ENCODE measurements at regions not wholly inside any gene's neighbourhood (a gene's known extent, or its start where the extent isn't known, plus 50 kb on each side); places are given as distances from the start of the nearest gene placed in this dataset.

GRCh38 chr6:113388996-113389395 lies 468.1 kb upstream of the MARCKS start:
- no peaks in the 10 kb centered on the region for H3K36me3 ChIP-seq (ENCODE audit: control insufficient read depth in 2 of 2, insufficient read depth in 2 of 2, low read length in 1 of 2)
- H3K27me3 ChIP-seq (ENCODE audit: control insufficient read depth in 2 of 2, insufficient read depth in 1 of 2, low read length in 1 of 2) = no peaks in the 10 kb centered on the region
- WGBS = 90% methylated on average over 2 of the region's 2 CpGs
- DNase-seq (ENCODE audit: low read depth in 6 of 9, low spot score in 9 of 9) = no peak
- no peaks in the 10 kb centered on the region for H3K9me3 ChIP-seq (ENCODE audit: control insufficient read depth in 2 of 2, insufficient read depth in 1 of 2, low read length in 1 of 2)
- H3K4me1 ChIP-seq (ENCODE audit: control insufficient read depth in 2 of 2, insufficient read depth in 2 of 2, low read length in 2 of 2) = no peaks in the 10 kb centered on the region
- no peak overlapping the region for H3K4me3 ChIP-seq (ENCODE audit: low read length in 2 of 2)
- H3K27ac ChIP-seq (ENCODE audit: low read depth in 1 of 2, low read length in 1 of 2) = no peak overlapping the region

GRCh38 chr6:113392551-113393055 lies 464.5 kb upstream of the MARCKS start:
- no peak overlapping the region for H3K4me3 ChIP-seq (ENCODE audit: low read length in 2 of 2)
- WGBS = 98% methylated on average over 3 of the region's 3 CpGs

GRCh38 chr6:113394216-113394615 lies 462.9 kb upstream of the MARCKS start:
- H3K27ac ChIP-seq (ENCODE audit: low read depth in 1 of 2, low read length in 1 of 2) = no peak overlapping the region
- WGBS = 93% methylated on average over 4 of the region's 4 CpGs
- no peaks in the 10 kb centered on the region for H3K9me3 ChIP-seq (ENCODE audit: control insufficient read depth in 2 of 2, insufficient read depth in 1 of 2, low read length in 1 of 2)
- no peaks in the 10 kb centered on the region for H3K4me1 ChIP-seq (ENCODE audit: control insufficient read depth in 2 of 2, insufficient read depth in 2 of 2, low read length in 2 of 2)
- H3K4me3 ChIP-seq (ENCODE audit: low read length in 2 of 2) = no peak overlapping the region
- no peak for DNase-seq (ENCODE audit: low read depth in 6 of 9, low spot score in 9 of 9)
- no peaks in the 10 kb centered on the region for H3K36me3 ChIP-seq (ENCODE audit: control insufficient read depth in 2 of 2, insufficient read depth in 2 of 2, low read length in 1 of 2)
- H3K27me3 ChIP-seq (ENCODE audit: control insufficient read depth in 2 of 2, insufficient read depth in 1 of 2, low read length in 1 of 2) = no peaks in the 10 kb centered on the region

More at GRCh38 chr6:113392551-113393055, 464.5 kb upstream of the MARCKS start:
- no peak for DNase-seq (ENCODE audit: low read depth in 6 of 9, low spot score in 9 of 9)
- Histone ChIP-seq H3K27me3 (ENCODE audit: control insufficient read depth in 2 of 2, insufficient read depth in 1 of 2, low read length in 1 of 2) (no peaks in the 10 kb centered on the region), H3K36me3 (ENCODE audit: control insufficient read depth in 2 of 2, insufficient read depth in 2 of 2, low read length in 1 of 2) (no peaks in the 10 kb centered on the region), H3K27ac (ENCODE audit: low read depth in 1 of 2, low read length in 1 of 2) (no peak overlapping the region), H3K4me1 (ENCODE audit: control insufficient read depth in 2 of 2, insufficient read depth in 2 of 2, low read length in 2 of 2) (no peaks in the 10 kb centered on the region), H3K9me3 (ENCODE audit: control insufficient read depth in 2 of 2, insufficient read depth in 1 of 2, low read length in 1 of 2) (no peaks in the 10 kb centered on the region)

GRCh38 chr6:113394729-113395128 lies 462.4 kb upstream of the MARCKS start:
- no peaks in the 10 kb centered on the region for H3K9me3 ChIP-seq (ENCODE audit: control insufficient read depth in 2 of 2, insufficient read depth in 1 of 2, low read length in 1 of 2)
- no peaks in the 10 kb centered on the region for H3K36me3 ChIP-seq (ENCODE audit: control insufficient read depth in 2 of 2, insufficient read depth in 2 of 2, low read length in 1 of 2)
- no peaks in the 10 kb centered on the region for H3K4me1 ChIP-seq (ENCODE audit: control insufficient read depth in 2 of 2, insufficient read depth in 2 of 2, low read length in 2 of 2)
- no peak overlapping the region for H3K4me3 ChIP-seq (ENCODE audit: low read length in 2 of 2)
- 93% methylated on average over 2 of the region's 2 CpGs for WGBS
- no peaks in the 10 kb centered on the region for H3K27me3 ChIP-seq (ENCODE audit: control insufficient read depth in 2 of 2, insufficient read depth in 1 of 2, low read length in 1 of 2)
- H3K27ac ChIP-seq (ENCODE audit: low read depth in 1 of 2, low read length in 1 of 2) = no peak overlapping the region
- DNase-seq (ENCODE audit: low read depth in 6 of 9, low spot score in 9 of 9) = no peak

- Histone ChIP-seq H3K9me3 (ENCODE audit: control insufficient read depth in 2 of 2, insufficient read depth in 1 of 2, low read length in 1 of 2) (no peaks in the 10 kb centered on the region), H3K4me1 (ENCODE audit: control insufficient read depth in 2 of 2, insufficient read depth in 2 of 2, low read length in 2 of 2) (no peaks in the 10 kb centered on the region), H3K27ac (ENCODE audit: low read depth in 1 of 2, low read length in 1 of 2) (no peak overlapping the region), H3K4me3 (ENCODE audit: low read length in 2 of 2) (no peak overlapping the region), H3K27me3 (ENCODE audit: control insufficient read depth in 2 of 2, insufficient read depth in 1 of 2, low read length in 1 of 2) (no peaks in the 10 kb centered on the region), H3K36me3 (ENCODE audit: control insufficient read depth in 2 of 2, insufficient read depth in 2 of 2, low read length in 1 of 2) (no peaks in the 10 kb centered on the region)
- DNase-seq (ENCODE audit: low read depth in 6 of 9, low spot score in 9 of 9) = no peak
- 92% methylated on average over 2 of the region's 2 CpGs for WGBS
These were observed 460.4 kb upstream of the MARCKS start for GRCh38 chr6:113396730-113397129.

- H3K4me1 ChIP-seq (ENCODE audit: control insufficient read depth in 2 of 2, insufficient read depth in 2 of 2, low read length in 2 of 2) = no peaks in the 10 kb centered on the region
- no peak for DNase-seq (ENCODE audit: low read depth in 6 of 9, low spot score in 9 of 9)
- H3K27me3 ChIP-seq (ENCODE audit: control insufficient read depth in 2 of 2, insufficient read depth in 1 of 2, low read length in 1 of 2) = no peaks in the 10 kb centered on the region
- 94% methylated on average over 3 of the region's 3 CpGs for WGBS
- no peaks in the 10 kb centered on the region for H3K36me3 ChIP-seq (ENCODE audit: control insufficient read depth in 2 of 2, insufficient read depth in 2 of 2, low read length in 1 of 2)
- H3K27ac ChIP-seq (ENCODE audit: low read depth in 1 of 2, low read length in 1 of 2) = no peak overlapping the region
- H3K4me3 ChIP-seq (ENCODE audit: low read length in 2 of 2) = no peak overlapping the region
- H3K9me3 ChIP-seq (ENCODE audit: control insufficient read depth in 2 of 2, insufficient read depth in 1 of 2, low read length in 1 of 2) = no peaks in the 10 kb centered on the region
These were observed 459.9 kb upstream of the MARCKS start for GRCh38 chr6:113397236-113397635.

GRCh38 chr6:113401231-113401630 lies 455.9 kb upstream of the MARCKS start:
- DNase-seq (ENCODE audit: low read depth in 6 of 9, low spot score in 9 of 9) = no peak
- no peaks in the 10 kb centered on the region for H3K9me3 ChIP-seq (ENCODE audit: control insufficient read depth in 2 of 2, insufficient read depth in 1 of 2, low read length in 1 of 2)
- no peak overlapping the region for H3K27ac ChIP-seq (ENCODE audit: low read depth in 1 of 2, low read length in 1 of 2)
- no peaks in the 10 kb centered on the region for H3K27me3 ChIP-seq (ENCODE audit: control insufficient read depth in 2 of 2, insufficient read depth in 1 of 2, low read length in 1 of 2)
- 83% methylated on average over 2 of the region's 2 CpGs for WGBS
- H3K36me3 ChIP-seq (ENCODE audit: control insufficient read depth in 2 of 2, insufficient read depth in 2 of 2, low read length in 1 of 2) = no peaks in the 10 kb centered on the region
- no peaks in the 10 kb centered on the region for H3K4me1 ChIP-seq (ENCODE audit: control insufficient read depth in 2 of 2, insufficient read depth in 2 of 2, low read length in 2 of 2)
- H3K4me3 ChIP-seq (ENCODE audit: low read length in 2 of 2) = no peak overlapping the region

- H3K9me3 ChIP-seq (ENCODE audit: control insufficient read depth in 2 of 2, insufficient read depth in 1 of 2, low read length in 1 of 2) = no peaks in the 10 kb centered on the region
- no peaks in the 10 kb centered on the region for H3K4me1 ChIP-seq (ENCODE audit: control insufficient read depth in 2 of 2, insufficient read depth in 2 of 2, low read length in 2 of 2)
- no peak overlapping the region for H3K4me3 ChIP-seq (ENCODE audit: low read length in 2 of 2)
- H3K27me3 ChIP-seq (ENCODE audit: control insufficient read depth in 2 of 2, insufficient read depth in 1 of 2, low read length in 1 of 2) = no peaks in the 10 kb centered on the region
- no peak for DNase-seq (ENCODE audit: low read depth in 6 of 9, low spot score in 9 of 9)
- H3K27ac ChIP-seq (ENCODE audit: low read depth in 1 of 2, low read length in 1 of 2) = no peak overlapping the region
- 93% methylated on average over 1 of the region's 1 CpG for WGBS
- no peaks in the 10 kb centered on the region for H3K36me3 ChIP-seq (ENCODE audit: control insufficient read depth in 2 of 2, insufficient read depth in 2 of 2, low read length in 1 of 2)
These were observed 454.6 kb upstream of the MARCKS start for GRCh38 chr6:113402544-113402943.

GRCh38 chr6:113403966-113404595 lies 453.1 kb upstream of the MARCKS start:
- no peak for DNase-seq (ENCODE audit: low read depth in 6 of 9, low spot score in 9 of 9)
- WGBS = 94% methylated on average over 6 of the region's 6 CpGs
- Histone ChIP-seq H3K36me3 (ENCODE audit: control insufficient read depth in 2 of 2, insufficient read depth in 2 of 2, low read length in 1 of 2) (no peaks in the 10 kb centered on the region), H3K9me3 (ENCODE audit: control insufficient read depth in 2 of 2, insufficient read depth in 1 of 2, low read length in 1 of 2) (no peaks in the 10 kb centered on the region), H3K27me3 (ENCODE audit: control insufficient read depth in 2 of 2, insufficient read depth in 1 of 2, low read length in 1 of 2) (no peaks in the 10 kb centered on the region), H3K4me3 (ENCODE audit: low read length in 2 of 2) (no peak overlapping the region), H3K4me1 (ENCODE audit: control insufficient read depth in 2 of 2, insufficient read depth in 2 of 2, low read length in 2 of 2) (no peaks in the 10 kb centered on the region), H3K27ac (ENCODE audit: low read depth in 1 of 2, low read length in 1 of 2) (no peak overlapping the region)

Data from thymus (tissue), 11 donors.